ENCODE measurements at regions not wholly inside any gene's neighbourhood (a gene's known extent, or its start where the extent isn't known, plus 50 kb on each side); places are given as distances from the start of the nearest gene placed in this dataset.

GRCh38 chr6:33967966-33968724 is 164.3 kb upstream of the MLN start:
- peak; percentile 35 for DNase-seq

- no peak for DNase-seq
Measured at GRCh38 chr6:33967265-33967767, 163.5 kb upstream of the MLN start.

- no peak for DNase-seq
Measured at GRCh38 chr6:33966536-33966935, 162.7 kb upstream of the MLN start.

- no peak for DNase-seq
Measured at GRCh38 chr6:33965766-33966165, 162.0 kb upstream of the MLN start.

- no peak for DNase-seq
Measured at GRCh38 chr6:33964387-33964786, 160.6 kb upstream of the MLN start.

GRCh38 chr6:33963136-33963750 is 159.4 kb upstream of the MLN start:
- no peak for DNase-seq

- no peak for DNase-seq
Measured at GRCh38 chr6:33962246-33963027, 158.6 kb upstream of the MLN start.

- DNase-seq, result no peak
Measured at GRCh38 chr6:33961691-33962090, 157.9 kb upstream of the MLN start.

- DNase-seq, result no peak
Measured at GRCh38 chr6:33960345-33961313, 156.8 kb upstream of the MLN start.

GRCh38 chr6:33959661-33960344 is 156.0 kb upstream of the MLN start:
- DNase-seq, result no peak

- no peak for DNase-seq
Measured at GRCh38 chr6:33959329-33959651, 155.5 kb upstream of the MLN start.

- peak; percentile 78 for DNase-seq
Measured at GRCh38 chr6:33958526-33959328, 154.9 kb upstream of the MLN start.

- no peak for DNase-seq
Measured at GRCh38 chr6:33957892-33958525, 154.2 kb upstream of the MLN start.

- DNase-seq, result no peak
Measured at GRCh38 chr6:33957131-33957891, 153.5 kb upstream of the MLN start.

- DNase-seq, result no peak
Measured at GRCh38 chr6:33956206-33956605, 152.4 kb upstream of the MLN start.

GRCh38 chr6:33955566-33955965 is 151.8 kb upstream of the MLN start:
- no peak for DNase-seq

- DNase-seq, result no peak
Measured at GRCh38 chr6:33954453-33954852, 150.7 kb upstream of the MLN start.

GRCh38 chr6:33953171-33953570 is 149.4 kb upstream of the MLN start:
- DNase-seq, result no peak

- DNase-seq, result no peak
Measured at GRCh38 chr6:33952016-33952415, 148.2 kb upstream of the MLN start.

Data from eye (tissue), 1 donor.